Hematopoietic multipotent progenitor cell treated with erythropoietin and hydrocortisone succinate and interleukin-3 and kit ligand, for 17 days (in vitro differentiated cells): ENCODE measurements at regions not wholly inside any gene's neighbourhood (a gene's known extent, or its start where the extent isn't known, plus 50 kb on each side); places are given as distances from the start of the nearest gene placed in this dataset.
"Not testable (repeated sequence)": the region's sequence is repeated elsewhere in the genome, so short reads cannot be mapped to it uniquely, and the experiment has no call there.

Experiments used
- DNase-seq: peaks from one replicate; pipeline ENCODE4 v3.0.0-alpha.2; 2015; ENCODE audit warnings: low spot score

GRCh38 chr11:135011313-135011712 is 599.3 kb upstream of the B3GAT1 start:
- not testable (repeated sequence) for DNase-seq

- no peak for DNase-seq
Measured at GRCh38 chr11:135009125-135009524, 597.1 kb upstream of the B3GAT1 start.

GRCh38 chr11:135008412-135008811 is 596.4 kb upstream of the B3GAT1 start:
- no peak for DNase-seq

GRCh38 chr11:135008001-135008405 is 596.0 kb upstream of the B3GAT1 start:
- DNase-seq = no peak

- DNase-seq = no peak
Measured at GRCh38 chr11:135006800-135007199, 594.8 kb upstream of the B3GAT1 start.

GRCh38 chr11:135004495-135004894 is 592.5 kb upstream of the B3GAT1 start:
- no peak for DNase-seq

- no peak for DNase-seq
Measured at GRCh38 chr11:135002236-135002635, 590.2 kb upstream of the B3GAT1 start.

GRCh38 chr11:135001581-135001980 is 589.5 kb upstream of the B3GAT1 start:
- DNase-seq = no peak

- DNase-seq = not testable (repeated sequence)
Measured at GRCh38 chr11:135001065-135001464, 589.0 kb upstream of the B3GAT1 start.

- no peak for DNase-seq
Measured at GRCh38 chr11:134999590-134999989, 587.5 kb upstream of the B3GAT1 start.

GRCh38 chr11:134997652-134998320 is 585.7 kb upstream of the B3GAT1 start:
- DNase-seq = no peak

GRCh38 chr11:134995741-134996140 is 583.7 kb upstream of the B3GAT1 start:
- DNase-seq = no peak

GRCh38 chr11:134994431-134994830 is 582.4 kb upstream of the B3GAT1 start:
- DNase-seq = no peak

GRCh38 chr11:134993691-134994243 is 581.7 kb upstream of the B3GAT1 start:
- no peak for DNase-seq

- DNase-seq = no peak
Measured at GRCh38 chr11:134992981-134993380, 580.9 kb upstream of the B3GAT1 start.

- no peak for DNase-seq
Measured at GRCh38 chr11:134988495-134988894, 576.5 kb upstream of the B3GAT1 start.

- no peak for DNase-seq
Measured at GRCh38 chr11:134987822-134988221, 575.8 kb upstream of the B3GAT1 start.

GRCh38 chr11:134987223-134987768 is 575.3 kb upstream of the B3GAT1 start:
- DNase-seq = no peak

- no peak for DNase-seq
Measured at GRCh38 chr11:134984421-134984820, 572.4 kb upstream of the B3GAT1 start.

GRCh38 chr11:134982432-134982831 is 570.4 kb upstream of the B3GAT1 start:
- not testable (repeated sequence) for DNase-seq

GRCh38 chr11:134981835-134982234 is 569.8 kb upstream of the B3GAT1 start:
- no peak for DNase-seq

- DNase-seq = no peak
Measured at GRCh38 chr11:134980819-134981710, 569.0 kb upstream of the B3GAT1 start.

- DNase-seq = not testable (repeated sequence)
Measured at GRCh38 chr11:134979089-134979457, 567.0 kb upstream of the B3GAT1 start.
